GM12878 (cell line): ENCODE measurements at regions not wholly inside any gene's neighbourhood (a gene's known extent, or its start where the extent isn't known, plus 50 kb on each side); places are given as distances from the start of the nearest gene placed in this dataset.
A peak's percentile ranks its signal among the peaks of the same experiment; 100 is the strongest.

Source experiments
- ATAC-seq: fragments of 200-7000 bp; cut with Tn5 transposase; 3 replicates; pipeline ENCODE4 v1.9.1; 2020; ENCODE audit warnings: mild to moderate bottlenecking, moderate library complexity
- BruUV-seq: library from RNA; stranded (reverse); fragments of 400-500 nt; replicated peaks from 2 replicates; lab custom pipeline; 2021; lab: Mats Ljungman, UMichigan
- CTCF ChIA-PET: fragments of 300-600 bp; sonication (Branson Sonifier 250); formaldehyde crosslinking; extraction: SDS; loops from one replicate; lab custom pipeline; 2021; ENCODE audit warnings: inconsistent platforms; lab: Yijun Ruan, JAX
- POLR2A ChIA-PET: fragments of 350-600 bp; formaldehyde crosslinking; extraction: SDS; loops from one replicate; lab custom pipeline; 2021; ENCODE audit warnings: inconsistent platforms; lab: Charles Lee
- RAD21 ChIA-PET: fragments of 300-600 bp; sonication (Branson Sonifier 250); formaldehyde crosslinking; loops from one replicate; lab custom pipeline; 2023; ENCODE audit warnings: antibody characterized with exemption; ENCODE audit not compliant: unreplicated experiment; lab: Charles Lee
- SMC1A ChIA-PET: fragments of 300-600 bp; sonication (Branson Sonifier 250); formaldehyde crosslinking; loops from one replicate; lab custom pipeline; 2023; ENCODE audit not compliant: unreplicated experiment, uncharacterized antibody; lab: Charles Lee
- DNase-seq: peaks from one replicate; pipeline ENCODE4 v3.0.0-alpha.2; 2011; ENCODE audit warnings: low read depth, low spot score
- FAIRE-seq: peaks from 3 replicates; lab custom pipeline; 2011; peaks lifted over from hg19 to GRCh38; lab: Jason Lieb, UNC
- H2AFZ ChIP-seq: 2 replicates; pipeline ENCODE4 v1.6.0; 2011; ENCODE audit warnings: low read depth, low read length, control low read depth; ENCODE audit not compliant: control insufficient read depth
- H3K27ac ChIP-seq: 2 replicates; pipeline ENCODE4 v1.5.1; 2011; ENCODE audit warnings: control low read depth; ENCODE audit not compliant: control insufficient read depth, insufficient read depth
- H3K27me3 ChIP-seq, 2 experiments: replicated peaks in 1 of 2; 2 replicates each; pipeline versions ENCODE4 v1.6.0 to v1.6.1; 2011; ENCODE audit warnings: low read length in 1 of 2; ENCODE audit not compliant: control insufficient read depth in 2 of 2, insufficient read depth in 2 of 2
- H3K36me3 ChIP-seq, 2 experiments: 2 replicates each; pipeline ENCODE4 v1.5.1; 2011; ENCODE audit warnings: low read length in 1 of 2; ENCODE audit not compliant: control insufficient read depth in 2 of 2, insufficient read depth in 2 of 2
- H3K4me1 ChIP-seq: 2 replicates; pipeline ENCODE4 v1.6.1; 2011; ENCODE audit warnings: mild to moderate bottlenecking, low read length, moderate library complexity, mixed read lengths; ENCODE audit not compliant: control insufficient read depth, insufficient read depth
- H3K4me2 ChIP-seq: 2 replicates; pipeline ENCODE4 v1.6.0; 2011; ENCODE audit warnings: control low read depth; ENCODE audit not compliant: control insufficient read depth, insufficient read depth
- H3K4me3 ChIP-seq: fragments of 200-600 bp; sonication (generic); 2 replicates; pipeline ENCODE4 v1.5.1; 2016
- H3K79me2 ChIP-seq: 2 replicates; pipeline ENCODE4 v1.6.0; 2011; ENCODE audit warnings: low read length; ENCODE audit not compliant: control insufficient read depth, insufficient read depth
- H3K9ac ChIP-seq: 2 replicates; pipeline ENCODE4 v1.8.0; 2011; ENCODE audit warnings: low read length, control low read depth, mixed read lengths; ENCODE audit not compliant: control insufficient read depth, insufficient read depth
- H3K9me3 ChIP-seq: replicated peaks from 3 replicates; pipeline ENCODE4 v1.5.1; 2011; ENCODE audit warnings: mild to moderate bottlenecking, low read length; ENCODE audit not compliant: control insufficient read depth, insufficient read depth
- H4K20me1 ChIP-seq: 2 replicates; pipeline ENCODE4 v1.6.0; 2011; ENCODE audit not compliant: control insufficient read depth, insufficient read depth
- BACH1 ChIP-seq: fragments of 450-650 bp; IDR thresholded peaks from 2 replicates; pipeline ENCODE4 v1.6.1; 2017; ENCODE audit warnings: mild to moderate bottlenecking, borderline replicate concordance
- CHD1 ChIP-seq: IDR thresholded peaks from 2 replicates; pipeline ENCODE4 v1.6.1; 2012; ENCODE audit warnings: low read depth, low read length, improper control_type of control experiment
- CREB1 ChIP-seq: IDR thresholded peaks from 2 replicates; pipeline ENCODE4 v1.6.1; 2012; ENCODE audit warnings: low read depth, mild to moderate bottlenecking, inconsistent platforms
- MEF2B ChIP-seq: fragments of 450-650 bp; IDR thresholded peaks from 2 replicates; pipeline ENCODE4 v1.6.1; 2018; ENCODE audit warnings: mild to moderate bottlenecking, moderate library complexity; ENCODE audit not compliant: partially characterized antibody, poor library complexity, severe bottlenecking
- NFIC ChIP-seq: IDR thresholded peaks from 2 replicates; pipeline ENCODE4 v1.6.1; 2012; ENCODE audit warnings: low read depth, mild to moderate bottlenecking, inconsistent platforms, low read length, moderate library complexity
- NR2F1 ChIP-seq: fragments of 450-650 bp; conservative IDR thresholded peaks from 2 replicates; pipeline ENCODE4 v1.6.1; 2017; ENCODE audit warnings: mild to moderate bottlenecking
- POLR2AphosphoS2 ChIP-seq: IDR thresholded peaks from 2 replicates; pipeline ENCODE4 v1.6.1; 2011; ENCODE audit warnings: low read depth, mild to moderate bottlenecking, low read length, improper control_type of control experiment, moderate library complexity
- POLR2AphosphoS5 ChIP-seq: IDR thresholded peaks from 2 replicates; pipeline ENCODE4 v1.6.1; 2011; ENCODE audit warnings: mild to moderate bottlenecking, low read length, inconsistent platforms
- RAD21 ChIP-seq: IDR thresholded peaks from 2 replicates; pipeline ENCODE4 v1.6.1; 2011; ENCODE audit warnings: mild to moderate bottlenecking, low read depth, low read length, moderate library complexity; ENCODE audit not compliant: insufficient read depth
- RUNX3 ChIP-seq: IDR thresholded peaks from 2 replicates; pipeline ENCODE4 v1.6.1; 2012; ENCODE audit warnings: low read length, inconsistent platforms
- SMAD1 ChIP-seq: fragments of 450-650 bp; IDR thresholded peaks from 2 replicates; pipeline ENCODE4 v1.6.1; 2018; ENCODE audit warnings: mild to moderate bottlenecking, low read depth; ENCODE audit not compliant: partially characterized antibody
- SMAD5 ChIP-seq: IDR thresholded peaks from 2 replicates; pipeline ENCODE4 v1.6.1; 2016; ENCODE audit warnings: antibody characterized with exemption, low read depth
- TCF12 ChIP-seq: IDR thresholded peaks from 2 replicates; pipeline ENCODE4 v1.6.1; 2011; ENCODE audit warnings: low read depth, mild to moderate bottlenecking, low read length
- TCF7 ChIP-seq: IDR thresholded peaks from 2 replicates; pipeline ENCODE4 v1.6.1; 2014; ENCODE audit warnings: antibody characterized with exemption, borderline replicate concordance
- YBX1 ChIP-seq: fragments of 450-650 bp; IDR thresholded peaks from 2 replicates; pipeline ENCODE4 v1.6.1; 2016; ENCODE audit warnings: antibody characterized with exemption
- WGBS: methylation state at CpG from one replicate; pipeline ENCODE4 v1.1.6; 2016; ENCODE audit warnings: low lambda C conversion rate; ENCODE audit not compliant: insufficient replicate concordance, insufficient coverage; ENCODE audit errors: missing lambda C conversion rate; 5-methylcytosine and 5-hydroxymethylcytosine counted together
- in situ Hi-C: fragments of 300-500 bp; cut with MboI; formaldehyde crosslinking; loops from 9 replicates; pipeline ENCODE4 v1.14.3; 2018; ENCODE audit warnings: mixed read lengths
- intact Hi-C: fragments of 100-400 bp; cut with micrococcal nuclease; formaldehyde crosslinking; loops from one replicate; pipeline ENCODE4 v1.14.2; 2022; ENCODE audit not compliant: unreplicated experiment
- TF ChIP-seq, protein P1 (sequence below): fragments of 450-650 bp; IDR thresholded peaks from 2 replicates; pipeline ENCODE4 v1.6.1; 2017; ENCODE audit warnings: mild to moderate bottlenecking, low read depth, inconsistent platforms; ENCODE audit not compliant: poor library complexity, severe bottlenecking

GRCh38 chr21:25424634-25425033 is 182.6 kb downstream of the MRPL39 start:
- Histone ChIP-seq H4K20me1 (no peaks in the 10 kb centered on the region), H3K27ac (peak overlapping the region; percentile 97), H3K36me3 (no peaks in the 10 kb centered on the region), H3K9me3 (no peaks in the 10 kb centered on the region), H3K4me1 (peaks cover 42% of the 10 kb centered on the region), H2AFZ (no peak overlapping the region), H3K4me3 (peak overlapping the region; percentile 65), H3K79me2 (peaks cover 83% of the 10 kb centered on the region), H3K27me3 (no peaks in the 10 kb centered on the region), H3K4me2 (peak overlapping the region; percentile 73), H3K9ac (peak overlapping the region; percentile 90)
- in situ Hi-C loops, result loop anchor here (5.0 kb wide), 1 partner anchor 78 kb away; no protein-coding TSS in a partner anchor
- ATAC-seq, result peak; percentile 15
- BruUV-seq, result no TSS peak
- no peak for FAIRE-seq
- ChIA-PET SMC1A (interaction anchor here (0.8 to 15.5 kb wide), 16 partner anchors 9 to 182 kb away, joined by 3 to 426 read pairs (median 6); partner anchors contain the start of gene MRPL39), CTCF (interaction anchor here (1.0 to 11.5 kb wide), 5 partner anchors 31 to 147 kb away, joined by 3 to 163 read pairs (median 8); no protein-coding TSS in a partner anchor), POLR2A (interaction anchor here (0.7 to 7.4 kb wide), 7 partner anchors 33 to 148 kb away, joined by 3 to 55 read pairs (median 11); no protein-coding TSS in a partner anchor), RAD21 (interaction anchor here (0.6 to 13.1 kb wide), 19 partner anchors 18 to 528 kb away, joined by 3 to 253 read pairs (median 5); partner anchors contain the start of genes ATP5PF and GABPA)
- TF ChIP-seq BACH1 (no peak), MEF2B (no peak), TCF12 (no peak), RAD21 (no peak), YBX1 (no peak), POLR2AphosphoS5 (peak; percentile 29; the same call in 1 of the 2 replicates)
- no peak for DNase-seq
- intact Hi-C loops, result loop anchor here (1.0 to 5.0 kb wide), 3 partner anchors 33 to 313 kb away; no protein-coding TSS in a partner anchor
- 0% methylated on average over 2 of the region's 2 CpGs for WGBS

DNA sequence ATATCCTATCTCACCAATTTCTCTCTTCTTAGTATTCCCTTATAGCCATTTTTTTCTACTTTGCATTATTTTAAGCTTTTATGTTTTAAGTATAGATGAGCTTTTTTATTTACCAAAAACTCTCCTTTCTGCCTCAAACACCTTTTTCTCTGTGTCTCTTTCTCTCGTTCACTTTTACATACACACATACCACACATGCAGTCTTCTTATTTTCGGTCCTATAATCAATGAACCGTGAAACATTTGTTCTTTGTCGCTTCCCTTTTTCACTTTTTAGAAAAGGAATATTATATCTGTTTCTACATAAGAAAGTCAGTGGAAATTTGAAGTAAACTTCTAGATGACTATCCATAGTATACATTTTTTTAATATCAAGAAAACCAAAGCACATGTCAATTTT is 183.2 kb downstream of the MRPL39 start:
- Histone ChIP-seq H3K9me3 (no peaks in the 10 kb centered on the region), H3K9ac (peak overlapping the region; percentile 90), H3K27ac (peak overlapping the region; percentile 97), H3K4me2 (peak overlapping the region; percentile 73), H3K36me3 (no peaks in the 10 kb centered on the region), H3K79me2 (peaks cover 88% of the 10 kb centered on the region), H3K27me3 (no peaks in the 10 kb centered on the region), H4K20me1 (no peaks in the 10 kb centered on the region), H3K4me3 (peak overlapping the region; percentile 65), H3K4me1 (peaks cover 42% of the 10 kb centered on the region), H2AFZ (no peak overlapping the region)
- ChIA-PET RAD21 (interaction anchor here (0.9 to 13.1 kb wide), 17 partner anchors 33 to 528 kb away, joined by 3 to 253 read pairs (median 9); partner anchors contain the start of genes ATP5PF and GABPA), CTCF (interaction anchor here (0.7 to 11.5 kb wide), 10 partner anchors 32 to 147 kb away, joined by 3 to 163 read pairs (median 6); no protein-coding TSS in a partner anchor), POLR2A (interaction anchor here (0.7 to 7.4 kb wide), 8 partner anchors 33 to 182 kb away, joined by 3 to 55 read pairs (median 10); no protein-coding TSS in a partner anchor), SMC1A (interaction anchor here (0.9 to 15.5 kb wide), 18 partner anchors 8 to 183 kb away, joined by 3 to 426 read pairs (median 6); partner anchors contain the start of gene MRPL39)
- DNase-seq (no peak), FAIRE-seq (no peak), ATAC-seq (peak; percentile 13)
- under 1% methylated on average over 4 of the region's 4 CpGs for WGBS
- BruUV-seq, result TSS peak; percentile 33
- in situ Hi-C loops (no loop called here), intact Hi-C loops (loop anchor here (1.0 to 5.0 kb wide), 3 partner anchors 33 to 313 kb away; no protein-coding TSS in a partner anchor)
- TF ChIP-seq NFIC (peak; percentile 37), CREB1 (no peak), CHD1 (no peak), RUNX3 (peak; percentile 54), TCF7 (no peak), POLR2AphosphoS2 (no peak), NR2F1 (no peak), MEF2B (no peak), SMAD5 (peak; percentile 67; the same call in 1 of the 2 replicates), SMAD1 (peak; percentile 58)
- TF ChIP-seq, protein P1, sequence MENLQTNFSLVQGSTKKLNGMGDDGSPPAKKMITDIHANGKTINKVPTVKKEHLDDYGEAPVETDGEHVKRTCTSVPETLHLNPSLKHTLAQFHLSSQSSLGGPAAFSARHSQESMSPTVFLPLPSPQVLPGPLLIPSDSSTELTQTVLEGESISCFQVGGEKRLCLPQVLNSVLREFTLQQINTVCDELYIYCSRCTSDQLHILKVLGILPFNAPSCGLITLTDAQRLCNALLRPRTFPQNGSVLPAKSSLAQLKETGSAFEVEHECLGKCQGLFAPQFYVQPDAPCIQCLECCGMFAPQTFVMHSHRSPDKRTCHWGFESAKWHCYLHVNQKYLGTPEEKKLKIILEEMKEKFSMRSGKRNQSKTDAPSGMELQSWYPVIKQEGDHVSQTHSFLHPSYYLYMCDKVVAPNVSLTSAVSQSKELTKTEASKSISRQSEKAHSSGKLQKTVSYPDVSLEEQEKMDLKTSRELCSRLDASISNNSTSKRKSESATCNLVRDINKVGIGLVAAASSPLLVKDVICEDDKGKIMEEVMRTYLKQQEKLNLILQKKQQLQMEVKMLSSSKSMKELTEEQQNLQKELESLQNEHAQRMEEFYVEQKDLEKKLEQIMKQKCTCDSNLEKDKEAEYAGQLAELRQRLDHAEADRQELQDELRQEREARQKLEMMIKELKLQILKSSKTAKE, result peak; percentile 56
